GM19395 (cell line): ENCODE measurements at regions not wholly inside any gene's neighbourhood (a gene's known extent, or its start where the extent isn't known, plus 50 kb on each side); places are given as distances from the start of the nearest gene placed in this dataset.
"Not testable (repeated sequence)": the region's sequence is repeated elsewhere in the genome, so short reads cannot be mapped to it uniquely, and the experiment has no call there.

Source experiments
- ATAC-seq: cut with Tn5 transposase; IDR thresholded peaks from one replicate; pipeline ENCODE4 v1.9.1; 2021; ENCODE audit warnings: mild to moderate bottlenecking, moderate library complexity; ENCODE audit not compliant: unreplicated experiment

DNA sequence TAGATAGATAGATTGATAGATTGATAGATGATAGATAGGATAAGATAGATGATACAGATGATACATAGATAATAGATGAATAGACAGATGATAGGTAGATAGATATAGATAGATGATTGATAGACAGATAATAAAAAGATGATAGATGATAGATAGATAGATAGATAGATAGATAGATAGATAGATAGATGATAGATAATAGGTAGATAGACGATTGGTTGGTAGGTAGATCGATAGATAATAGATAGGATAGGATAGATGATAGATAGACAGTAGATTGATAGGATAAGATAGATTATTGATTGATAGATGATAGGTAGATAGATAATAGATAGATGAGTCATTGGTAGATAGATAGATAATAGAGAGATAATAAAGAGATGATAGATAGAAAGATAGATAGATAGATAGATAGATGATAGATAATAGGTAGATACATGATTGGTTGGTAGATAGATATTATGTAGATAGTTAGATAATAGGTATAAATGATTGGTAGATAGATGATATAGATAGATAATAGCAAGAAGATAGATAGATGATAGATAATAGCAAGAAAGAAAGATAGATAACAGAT is 109.4 kb upstream of the C16orf82 start:
- ATAC-seq: no peak

DNA sequence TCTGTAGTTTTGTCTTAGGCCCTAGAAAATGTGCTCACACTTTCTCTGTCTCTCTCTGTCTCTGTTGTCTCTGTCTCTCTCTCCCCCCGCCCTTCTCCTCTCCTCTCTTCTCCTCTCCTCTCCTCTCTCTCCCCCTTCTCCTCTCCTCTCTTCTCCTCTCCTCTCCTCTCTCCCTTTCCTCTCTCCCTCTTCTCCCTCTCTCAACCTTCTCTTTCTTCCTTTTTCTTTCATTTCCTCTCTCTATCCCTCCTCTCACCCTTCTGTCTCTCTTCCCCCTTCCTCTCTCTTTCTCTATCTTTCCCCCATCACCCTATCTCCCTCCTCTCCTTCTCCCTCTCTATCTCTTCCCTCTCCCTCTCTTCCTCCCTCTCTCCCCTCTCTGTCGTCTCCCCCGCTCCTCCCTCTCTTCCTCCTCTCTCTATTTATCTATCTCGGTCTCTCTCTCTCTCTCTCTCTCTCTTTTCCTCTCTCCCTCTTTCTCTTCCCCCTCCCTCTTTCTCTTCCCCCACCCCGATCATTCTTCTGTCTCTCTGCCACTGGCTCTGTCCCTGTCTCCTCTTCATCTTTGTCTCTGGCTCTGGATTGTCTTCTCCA is 107.2 kb upstream of the C16orf82 start:
- no peak for ATAC-seq

DNA sequence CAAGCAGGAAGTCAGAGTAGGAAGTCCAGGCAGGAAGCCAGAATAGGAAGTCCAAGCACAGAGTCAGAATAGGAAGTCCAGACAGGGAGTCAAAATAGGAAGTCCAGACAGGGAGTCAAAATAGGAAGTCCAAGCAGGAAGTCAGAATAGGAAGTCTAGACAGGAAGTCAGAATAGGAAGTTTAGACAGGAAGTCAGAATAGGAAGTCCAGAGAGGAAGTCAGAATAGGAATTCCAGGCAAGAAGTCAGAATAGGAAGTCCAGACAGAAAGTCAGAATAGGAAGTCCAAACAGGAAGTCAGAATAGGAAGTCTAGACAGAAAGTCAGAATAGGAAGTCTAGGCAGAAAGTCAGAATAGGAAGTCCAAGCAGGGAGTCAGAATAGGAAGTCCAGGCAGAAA is 105.3 kb upstream of the C16orf82 start:
- no peak for ATAC-seq

DNA sequence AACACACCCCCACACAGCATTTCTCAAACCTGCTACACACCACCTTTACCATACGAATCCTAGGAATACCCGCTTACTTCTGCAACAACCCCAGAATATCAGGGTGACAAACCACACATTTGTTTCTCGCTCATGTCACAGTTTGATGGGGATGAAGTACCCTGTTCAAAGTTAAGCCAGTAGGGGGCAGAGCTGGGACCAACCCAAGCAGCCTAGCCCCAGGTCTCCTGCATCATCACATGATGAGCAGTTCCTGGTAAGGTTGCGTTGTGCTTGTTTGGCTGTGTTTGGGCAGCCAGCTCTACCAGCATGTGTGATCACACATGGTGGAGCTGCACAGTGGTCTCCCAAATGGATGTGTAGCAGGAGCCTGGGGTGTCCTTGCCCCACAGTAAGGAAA is 103.6 kb upstream of the C16orf82 start:
- ATAC-seq: no peak

GRCh38 chr16:26969589-26970231 is 97.0 kb upstream of the C16orf82 start:
- ATAC-seq: no peak

DNA sequence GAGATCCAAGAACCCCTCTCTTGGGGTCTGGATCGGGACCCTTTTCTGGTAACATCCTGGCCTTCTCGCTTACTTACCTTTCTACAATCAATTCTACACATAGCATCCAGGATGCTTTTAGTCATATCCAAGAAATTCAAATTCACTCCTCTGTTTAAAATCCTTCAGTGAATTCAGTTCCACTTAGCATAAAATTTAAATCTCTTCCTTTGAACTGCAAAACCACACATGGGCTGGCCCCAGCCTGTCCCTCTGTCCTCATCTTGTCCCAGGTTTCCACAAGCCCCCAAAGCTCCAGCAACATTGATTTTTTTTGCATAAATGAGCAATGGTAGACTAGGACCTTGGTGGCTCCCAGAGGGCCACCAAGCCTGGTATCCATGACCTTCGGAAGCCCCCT is 96.4 kb upstream of the C16orf82 start:
- ATAC-seq: no peak

- no peak for ATAC-seq
These were observed 89.9 kb upstream of the C16orf82 start for GRCh38 chr16:26976873-26977272.

GRCh38 chr16:26981266-26981938 is 85.3 kb upstream of the C16orf82 start:
- no peak for ATAC-seq

GRCh38 chr16:26982422-26982821 is 84.3 kb upstream of the C16orf82 start:
- ATAC-seq: no peak

DNA sequence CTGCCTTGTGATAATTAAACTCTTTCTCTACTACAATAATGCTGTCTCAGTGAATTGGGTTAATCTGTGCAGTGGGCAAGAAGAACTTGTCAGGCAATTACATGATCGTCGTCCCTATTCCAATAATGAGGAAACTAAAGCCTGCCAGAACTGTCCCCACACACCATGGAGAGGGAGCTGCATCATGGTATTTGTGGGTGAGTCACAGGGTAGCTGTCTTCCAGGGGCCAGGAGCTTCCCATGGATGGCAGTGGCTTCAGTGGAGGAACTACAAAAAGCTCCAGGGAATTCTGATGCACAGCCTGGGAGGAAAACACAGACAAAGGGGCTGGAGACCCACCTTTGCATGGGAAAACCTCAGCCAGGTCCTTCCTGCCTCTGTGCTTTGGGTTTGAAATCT is 83.3 kb upstream of the C16orf82 start:
- ATAC-seq: no peak

GRCh38 chr16:26985100-26986065 is 81.3 kb upstream of the C16orf82 start:
- ATAC-seq: no peak

DNA sequence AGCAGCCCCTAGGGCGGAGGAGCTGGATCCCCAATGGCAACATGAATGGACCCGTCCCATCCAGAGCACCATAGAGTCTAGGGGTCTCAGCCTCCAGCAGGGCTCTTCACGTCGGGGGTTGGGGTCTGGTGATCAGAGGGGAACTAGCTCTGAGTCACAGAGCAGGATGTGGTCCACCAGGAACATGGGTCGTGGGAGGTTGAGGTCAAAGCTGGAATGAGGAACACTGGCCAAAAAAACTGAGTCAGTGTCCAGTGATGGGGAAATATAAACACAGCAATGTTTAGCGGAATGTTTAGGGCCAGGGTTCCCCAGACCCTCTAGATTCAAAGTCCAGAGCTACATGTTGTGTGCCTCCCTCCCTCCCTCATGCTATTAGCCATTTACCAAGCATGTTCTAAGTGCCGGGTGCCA is 79.1 kb upstream of the C16orf82 start:
- no peak for ATAC-seq

GRCh38 chr16:26988186-26988585 is 78.5 kb upstream of the C16orf82 start:
- no peak for ATAC-seq

GRCh38 chr16:26990384-26991120 is 76.2 kb upstream of the C16orf82 start:
- ATAC-seq: not testable (repeated sequence)

GRCh38 chr16:26992666-26993349 is 73.9 kb upstream of the C16orf82 start:
- no peak for ATAC-seq

- no peak for ATAC-seq
These were observed 73.2 kb upstream of the C16orf82 start for GRCh38 chr16:26993511-26993910.

- no peak for ATAC-seq
These were observed 72.8 kb upstream of the C16orf82 start for GRCh38 chr16:26993963-26994362.

DNA sequence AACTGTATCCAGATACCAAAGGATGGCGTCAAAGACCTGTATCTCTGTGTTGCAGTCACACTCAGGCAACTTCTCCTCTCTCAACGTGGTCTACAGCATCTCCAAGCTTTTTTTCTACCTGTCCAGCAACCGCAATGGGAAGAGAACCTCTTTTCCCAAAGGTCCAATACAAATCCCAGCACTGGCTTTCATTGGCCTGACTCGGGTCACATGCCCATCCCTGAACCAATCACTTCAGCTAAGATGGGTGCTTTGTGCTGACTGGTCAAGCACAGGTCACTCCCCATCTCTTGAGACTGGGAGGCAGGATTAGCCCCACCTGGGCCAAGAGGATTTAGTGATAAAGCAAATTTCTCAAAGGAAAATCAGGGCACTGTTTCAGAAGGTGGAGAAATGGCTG is 71.2 kb upstream of the C16orf82 start:
- no peak for ATAC-seq

- ATAC-seq: no peak
These were observed 61.3 kb upstream of the C16orf82 start for GRCh38 chr16:27005386-27005785.
